Choroid plexus epithelial cell (primary cell): ENCODE measurements at regions not wholly inside any gene's neighbourhood (a gene's known extent, or its start where the extent isn't known, plus 50 kb on each side); places are given as distances from the start of the nearest gene placed in this dataset.

Experiments
- DNase-seq: peaks from one replicate; pipeline ENCODE4 v3.0.0-alpha.2; 2010; ENCODE audit warnings: low read depth
- H3K4me3 ChIP-seq: 2 replicates; pipeline ENCODE4 v1.5.1; 2011; ENCODE audit warnings: low read depth, mild to moderate bottlenecking, control low read depth, low read length, moderate library complexity
- CTCF ChIP-seq: conservative IDR thresholded peaks from 2 replicates; pipeline ENCODE4 v1.5.1; 2011; ENCODE audit warnings: low read depth, mild to moderate bottlenecking, control low read depth, inconsistent platforms, low read length, moderate library complexity

GRCh38 chr4:14929669-14930068 lies 72.6 kb upstream of the CPEB2 start:
- no peak for DNase-seq
- H3K4me3 ChIP-seq = no peak overlapping the region
- TF ChIP-seq CTCF = no peak

- DNase-seq = no peak
- no peak for TF ChIP-seq CTCF
- no peak overlapping the region for H3K4me3 ChIP-seq
Measured at GRCh38 chr4:14934704-14935390, 67.4 kb upstream of the CPEB2 start.

- DNase-seq = no peak
- TF ChIP-seq CTCF = no peak
- no peak overlapping the region for H3K4me3 ChIP-seq
Measured at GRCh38 chr4:14943749-14944148, 58.5 kb upstream of the CPEB2 start.

- no peak for TF ChIP-seq CTCF
- no peak overlapping the region for H3K4me3 ChIP-seq
- no peak for DNase-seq
Measured at GRCh38 chr4:14952352-14952751, 49.9 kb upstream of the CPEB2 start.
